Kidney (tissue), 13 donors: ENCODE measurements at regions not wholly inside any gene's neighbourhood (a gene's known extent, or its start where the extent isn't known, plus 50 kb on each side); places are given as distances from the start of the nearest gene placed in this dataset.

Experiments
- DNase-seq, 5 donors: peaks; one replicate each; pipeline ENCODE4 v3.0.0-alpha.2; 2013 to 2020
- FAIRE-seq: peaks from 2 replicates; lab custom pipeline; 2012; peaks lifted over from hg19 to GRCh38; lab: Jason Lieb, UNC
- H3K27ac ChIP-seq, 2 donors: one replicate each; pipeline ENCODE4 v1.7.0; 2013; ENCODE audit warnings: low read depth in 2 of 2, low read length in 2 of 2, inconsistent platforms in 1 of 2
- H3K27me3 ChIP-seq: one replicate; pipeline ENCODE4 v1.7.1; 2013; ENCODE audit warnings: low read length, inconsistent platforms; ENCODE audit not compliant: control insufficient read depth, insufficient read depth
- H3K36me3 ChIP-seq, 3 donors: one replicate each; pipeline versions ENCODE4 v1.7.0 to v1.7.1; 2013; ENCODE audit warnings: low read length in 3 of 3, control low read depth in 1 of 3, inconsistent platforms in 1 of 3; ENCODE audit not compliant: insufficient read depth in 3 of 3, control insufficient read depth in 2 of 3
- H3K4me1 ChIP-seq, 3 donors: one replicate each; pipeline versions ENCODE4 v1.7.0 to v1.7.1; 2013; ENCODE audit warnings: low read length in 3 of 3, inconsistent platforms in 1 of 3, low read depth in 1 of 3; ENCODE audit not compliant: control insufficient read depth in 2 of 3, insufficient read depth in 2 of 3
- H3K4me3 ChIP-seq, 3 donors: one replicate each; pipeline versions ENCODE4 v1.7.0 to v1.8.1; 2013; ENCODE audit warnings: low read length in 3 of 3, control low read depth in 1 of 3, inconsistent platforms in 1 of 3
- H3K9ac ChIP-seq, 3 donors: one replicate each; pipeline versions ENCODE4 v1.7.0 to v1.7.1; 2013; ENCODE audit warnings: low read length in 3 of 3, control low read depth in 1 of 3, inconsistent platforms in 1 of 3
- H3K9me3 ChIP-seq, 3 donors: one replicate each; pipeline versions ENCODE4 v1.7.0 to v1.7.1; 2013; ENCODE audit warnings: low read length in 3 of 3, control low read depth in 1 of 3, inconsistent platforms in 1 of 3; ENCODE audit not compliant: control insufficient read depth in 2 of 3, insufficient read depth in 1 of 3
- CTCF ChIP-seq: IDR thresholded peaks from 3 replicates; pipeline ENCODE4 v1.5.1; 2012; ENCODE audit warnings: mild to moderate bottlenecking, moderate library complexity, borderline replicate concordance; ENCODE audit not compliant: insufficient read depth; ENCODE audit errors: extremely low read depth
- intact Hi-C: fragments of 100-400 bp; cut with DNase I; formaldehyde crosslinking; loops from one replicate; pipeline ENCODE4 v1.11.1; 2022
- donor health status: control.
- donor health status: control.
- donor health status: control.
- donor health status: control.
- donor health status: control.
- donor health status: DM: yes; HTN: yes; CAD: no.
- donor health status: Normal renal cell carcinoma (clear cell type).

GRCh38 chrX:138954976-138955375, 243.5 kb upstream of the FGF13 start:
- Histone ChIP-seq H3K4me3 (no peak overlapping the region), H3K36me3 (no peaks in the 10 kb centered on the region), H3K4me1 (no peaks in the 10 kb centered on the region), H3K9ac (no peak overlapping the region), H3K27ac (no peak overlapping the region), H3K27me3 (no peaks in the 10 kb centered on the region), H3K9me3 (no peaks in the 10 kb centered on the region)
- FAIRE-seq (no peak), DNase-seq (no peak)
- intact Hi-C loops = no loop called here
- no peak for TF ChIP-seq CTCF

DNA sequence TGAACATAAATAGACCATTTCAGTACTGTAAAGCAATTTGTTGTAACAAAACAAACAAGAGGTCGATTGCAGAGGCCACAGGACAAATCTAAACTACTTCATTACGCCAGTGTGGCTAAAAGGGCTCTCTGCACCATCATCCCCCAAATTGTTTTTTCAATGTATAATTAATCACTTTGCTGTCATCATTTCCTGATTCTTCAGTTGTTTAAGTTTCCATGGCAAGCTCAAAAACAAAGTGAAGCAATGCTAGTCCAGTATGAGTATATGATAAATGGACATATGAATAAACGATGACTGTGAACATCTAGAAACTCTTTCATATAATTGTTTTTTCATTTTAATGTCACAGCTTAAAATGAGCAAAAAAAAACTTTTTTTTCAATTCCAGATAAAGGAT, 235.4 kb upstream of the FGF13 start:
- Histone ChIP-seq H3K9ac (no peak overlapping the region), H3K27me3 (no peaks in the 10 kb centered on the region), H3K36me3 (no peaks in the 10 kb centered on the region), H3K27ac (no peak overlapping the region), H3K4me3 (no peak overlapping the region), H3K4me1 (no peaks in the 10 kb centered on the region), H3K9me3 (peaks cover 0 to 3% (median 0%) of the 10 kb centered on the region in 3 donors)
- TF ChIP-seq CTCF = no peak
- FAIRE-seq = no peak
- intact Hi-C loops = no loop called here
- DNase-seq = peak in 1 of 5 donors; percentile 12

DNA sequence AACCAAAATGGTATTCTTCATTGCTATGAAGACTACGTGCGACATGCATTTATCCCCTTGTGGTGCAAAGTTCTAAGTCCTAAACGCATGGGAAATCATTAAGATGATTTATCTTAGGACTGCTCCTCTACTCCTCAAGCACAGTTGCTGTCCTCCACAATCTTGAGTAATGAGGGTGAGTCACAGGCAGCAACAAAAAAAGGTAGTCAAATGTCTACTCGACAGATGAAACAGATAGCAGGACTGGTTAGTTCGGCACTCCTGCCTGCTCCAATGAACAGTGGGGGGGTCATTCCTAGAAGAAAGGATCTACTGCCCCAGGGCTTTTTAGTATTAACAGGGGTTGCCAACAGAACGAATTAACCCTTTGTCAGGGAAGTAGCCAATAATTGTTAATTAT, 233.7 kb upstream of the FGF13 start:
- Histone ChIP-seq H3K36me3 (no peaks in the 10 kb centered on the region), H3K9ac (no peak overlapping the region), H3K27ac (no peak overlapping the region), H3K4me3 (no peak overlapping the region), H3K27me3 (no peaks in the 10 kb centered on the region), H3K4me1 (no peaks in the 10 kb centered on the region), H3K9me3 (peaks cover 0 to 3% (median 0%) of the 10 kb centered on the region in 3 donors)
- intact Hi-C loops = no loop called here
- no peak for TF ChIP-seq CTCF
- no peak for DNase-seq
- no peak for FAIRE-seq

DNA sequence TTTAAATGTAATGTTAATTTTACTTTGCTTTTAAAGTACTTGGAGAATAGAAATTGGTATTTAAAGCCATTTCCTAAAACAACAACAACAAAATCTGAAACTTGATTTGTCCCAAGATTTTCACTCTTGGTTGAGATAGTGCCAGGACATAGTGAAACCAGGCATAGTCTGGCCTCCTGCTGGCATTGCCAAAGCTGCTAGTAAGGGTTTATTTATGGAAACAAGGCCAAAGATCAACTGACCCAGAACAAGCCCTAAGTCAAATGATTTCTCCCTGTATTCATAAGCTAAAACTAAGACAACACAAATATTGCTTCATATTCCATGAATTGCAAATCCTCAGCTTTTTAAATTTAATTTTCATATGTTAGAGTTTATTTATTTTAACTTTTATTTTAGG, 227.5 kb upstream of the FGF13 start:
- no peak for TF ChIP-seq CTCF
- DNase-seq = no peak
- H3K27ac ChIP-seq = no peak overlapping the region
- FAIRE-seq = no peak
- no peaks in the 10 kb centered on the region for H3K27me3 ChIP-seq
- H3K36me3 ChIP-seq = no peaks in the 10 kb centered on the region
- H3K4me3 ChIP-seq = no peak overlapping the region
- no peaks in the 10 kb centered on the region for H3K9me3 ChIP-seq
- intact Hi-C loops = no loop called here
- no peaks in the 10 kb centered on the region for H3K4me1 ChIP-seq
- H3K9ac ChIP-seq = no peak overlapping the region
